Lung microvascular endothelial cell (primary cell): ENCODE measurements at regions not wholly inside any gene's neighbourhood (a gene's known extent, or its start where the extent isn't known, plus 50 kb on each side); places are given as distances from the start of the nearest gene placed in this dataset.

Source experiments
- DNase-seq, 2 donors: peaks; one replicate each; pipeline versions ENCODE4 v3.0.0 to v3.0.0-alpha.2; 2010; ENCODE audit warnings: low read depth in 2 of 2

- no peak for DNase-seq
Observed at GRCh38 chr9:84583866-84584265, 85.7 kb upstream of the NTRK2 start.

GRCh38 chr9:84586662-84587061 is 82.9 kb upstream of the NTRK2 start:
- DNase-seq: no peak

GRCh38 chr9:84587153-84587552 is 82.4 kb upstream of the NTRK2 start:
- no peak for DNase-seq

GRCh38 chr9:84589542-84589941 is 80.0 kb upstream of the NTRK2 start:
- no peak for DNase-seq

- no peak for DNase-seq
Observed at GRCh38 chr9:84590706-84591105, 78.8 kb upstream of the NTRK2 start.

- DNase-seq: no peak
Observed at GRCh38 chr9:84592918-84593317, 76.6 kb upstream of the NTRK2 start.

- DNase-seq: no peak
Observed at GRCh38 chr9:84593352-84593751, 76.2 kb upstream of the NTRK2 start.

- no peak for DNase-seq
Observed at GRCh38 chr9:84597131-84597530, 72.4 kb upstream of the NTRK2 start.

GRCh38 chr9:84598921-84599636 is 70.5 kb upstream of the NTRK2 start:
- no peak for DNase-seq

GRCh38 chr9:84600739-84601138 is 68.8 kb upstream of the NTRK2 start:
- DNase-seq: no peak

- no peak for DNase-seq
Observed at GRCh38 chr9:84604223-84604622, 65.3 kb upstream of the NTRK2 start.

- DNase-seq: no peak
Observed at GRCh38 chr9:84609779-84610178, 59.8 kb upstream of the NTRK2 start.

GRCh38 chr9:84613431-84613830 is 56.1 kb upstream of the NTRK2 start:
- no peak for DNase-seq

GRCh38 chr9:84615544-84615943 is 54.0 kb upstream of the NTRK2 start:
- DNase-seq: no peak

GRCh38 chr9:84617411-84618029 is 52.0 kb upstream of the NTRK2 start:
- no peak for DNase-seq
